ENCODE measurements at regions not wholly inside any gene's neighbourhood (a gene's known extent, or its start where the extent isn't known, plus 50 kb on each side); places are given as distances from the start of the nearest gene placed in this dataset.

GRCh38 chr12:107282628-107283027, 189.3 kb upstream of the CRY1 start:
- H3K4me3 ChIP-seq (replicated peaks in 1 of 3; ENCODE audit: insufficient read depth in 1 of 3, low read depth in 1 of 3, low read length in 3 of 3), result no peak overlapping the region
- TF ChIP-seq GATA2 (IDR thresholded peaks at IDR 0.05; ENCODE audit: insufficient read depth, insufficient read length, low read depth, low read length), result no peak
- no peak for TF ChIP-seq JUN (IDR thresholded peaks at IDR 0.05; ENCODE audit: borderline replicate concordance, insufficient read depth, insufficient read length, low read depth)
- TF ChIP-seq, protein P1, sequence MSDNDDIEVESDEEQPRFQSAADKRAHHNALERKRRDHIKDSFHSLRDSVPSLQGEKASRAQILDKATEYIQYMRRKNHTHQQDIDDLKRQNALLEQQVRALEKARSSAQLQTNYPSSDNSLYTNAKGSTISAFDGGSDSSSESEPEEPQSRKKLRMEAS (IDR thresholded peaks at IDR 0.05; ENCODE audit: insufficient read depth, insufficient read length), result no peak
- no peak for TF ChIP-seq POLR2A (IDR thresholded peaks at IDR 0.05; ENCODE audit: low read depth, low read length)
- TF ChIP-seq POLR2AphosphoS5 (IDR thresholded peaks at IDR 0.05; ENCODE audit: insufficient read depth, low read depth, low read length), result no peak
- no peak for TF ChIP-seq MYC (IDR thresholded peaks at IDR 0.05; ENCODE audit: low read depth, low read length)
- H3K9me3 ChIP-seq (replicated peaks; ENCODE audit: control insufficient read depth, insufficient read depth, low read length), result no peaks in the 10 kb centered on the region
- POLR2A ChIA-PET, result no interaction called here
- H3K9me1 ChIP-seq (replicated peaks; ENCODE audit: control insufficient read depth, extremely low read depth, insufficient read depth, low read length), result no peaks in the 10 kb centered on the region
- intact Hi-C loops (cut with micrococcal nuclease) (no loop called here), dilution Hi-C loops (cut with MboI; ENCODE audit: extremely low pct_ligation_motif_present, low sequenced_read_pairs) (no loop called here)
- no peaks in the 10 kb centered on the region for H3K36me3 ChIP-seq (ENCODE audit: control insufficient read depth in 2 of 2, extremely low read depth in 1 of 2, insufficient read depth in 2 of 2, low read length in 2 of 2)
- H3K4me2 ChIP-seq (ENCODE audit: insufficient read depth, low read length), result no peak overlapping the region
- CTCF ChIA-PET, result no interaction called here
- peaks cover 8% of the 10 kb centered on the region for H3K4me1 ChIP-seq (ENCODE audit: control insufficient read depth, extremely low read depth, insufficient read depth, low read length)
- FAIRE-seq, result no peak
- no peak overlapping the region for H2AFZ ChIP-seq (ENCODE audit: low read depth, low read length)
- H3K9ac ChIP-seq (replicated peaks; ENCODE audit: extremely low read depth, insufficient read depth, low read length), result no peak overlapping the region
- H4K20me1 ChIP-seq (replicated peaks; ENCODE audit: control insufficient read depth, extremely low read depth, insufficient read depth, low read length), result no peaks in the 10 kb centered on the region
- H3K79me2 ChIP-seq (ENCODE audit: control insufficient read depth, insufficient read depth, low read length), result no peaks in the 10 kb centered on the region
- no TSS peak for BruUV-seq (replicated peaks)
- H3K27me3 ChIP-seq (ENCODE audit: control insufficient read depth in 2 of 2, insufficient read depth in 2 of 2, low read length in 2 of 2), result no peaks in the 10 kb centered on the region
- DNase-seq (ENCODE audit: low read depth, low spot score), result no peak
- no peak overlapping the region for H3K27ac ChIP-seq (ENCODE audit: insufficient read depth, low read depth, low read length)

DNA sequence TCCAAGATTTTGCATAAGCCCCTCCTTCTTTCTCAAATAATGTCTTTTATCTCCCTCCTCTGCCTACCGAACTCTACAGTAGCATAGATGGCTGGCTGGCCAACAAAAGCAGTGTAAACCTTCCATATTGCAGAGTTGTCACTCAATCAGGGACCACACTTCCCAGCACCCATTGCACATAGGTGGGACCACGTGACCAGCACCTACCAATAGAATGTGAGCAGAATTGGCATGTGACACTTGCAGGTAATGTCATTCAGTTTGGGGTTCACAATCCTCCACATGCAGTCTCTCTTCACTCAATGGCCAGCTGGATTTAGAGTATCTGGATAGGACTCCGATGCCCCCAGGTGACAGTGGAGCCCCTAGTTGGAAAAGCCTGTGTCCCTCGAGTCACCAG, 190.3 kb upstream of the CRY1 start:
- H2AFZ ChIP-seq (ENCODE audit: low read depth, low read length), result no peak overlapping the region
- H3K4me3 ChIP-seq (replicated peaks in 1 of 3; ENCODE audit: insufficient read depth in 1 of 3, low read depth in 1 of 3, low read length in 3 of 3), result no peak overlapping the region
- H3K4me2 ChIP-seq (ENCODE audit: insufficient read depth, low read length), result no peak overlapping the region
- H3K27ac ChIP-seq (ENCODE audit: insufficient read depth, low read depth, low read length), result no peak overlapping the region
- H3K79me2 ChIP-seq (ENCODE audit: control insufficient read depth, insufficient read depth, low read length), result no peaks in the 10 kb centered on the region
- no peaks in the 10 kb centered on the region for H3K9me1 ChIP-seq (replicated peaks; ENCODE audit: control insufficient read depth, extremely low read depth, insufficient read depth, low read length)
- H3K27me3 ChIP-seq (ENCODE audit: control insufficient read depth in 2 of 2, insufficient read depth in 2 of 2, low read length in 2 of 2), result no peaks in the 10 kb centered on the region
- no peak for FAIRE-seq
- H4K20me1 ChIP-seq (replicated peaks; ENCODE audit: control insufficient read depth, extremely low read depth, insufficient read depth, low read length), result no peaks in the 10 kb centered on the region
- CTCF ChIA-PET, result no interaction called here
- dilution Hi-C loops (cut with MboI; ENCODE audit: extremely low pct_ligation_motif_present, low sequenced_read_pairs) (no loop called here), intact Hi-C loops (cut with micrococcal nuclease) (no loop called here)
- no peak for DNase-seq (ENCODE audit: low read depth, low spot score)
- H3K9me3 ChIP-seq (replicated peaks; ENCODE audit: control insufficient read depth, insufficient read depth, low read length), result no peaks in the 10 kb centered on the region
- no peak for TF ChIP-seq EZH2 (IDR thresholded peaks at IDR 0.05; ENCODE audit: borderline replicate concordance, low read depth, low read length, severe bottlenecking)
- no peak for TF ChIP-seq FOS (IDR thresholded peaks at IDR 0.05; ENCODE audit: borderline replicate concordance, insufficient read depth, low read length)
- no peak for TF ChIP-seq MYC (IDR thresholded peaks at IDR 0.05; ENCODE audit: low read depth, low read length)
- TF ChIP-seq, protein P2, sequence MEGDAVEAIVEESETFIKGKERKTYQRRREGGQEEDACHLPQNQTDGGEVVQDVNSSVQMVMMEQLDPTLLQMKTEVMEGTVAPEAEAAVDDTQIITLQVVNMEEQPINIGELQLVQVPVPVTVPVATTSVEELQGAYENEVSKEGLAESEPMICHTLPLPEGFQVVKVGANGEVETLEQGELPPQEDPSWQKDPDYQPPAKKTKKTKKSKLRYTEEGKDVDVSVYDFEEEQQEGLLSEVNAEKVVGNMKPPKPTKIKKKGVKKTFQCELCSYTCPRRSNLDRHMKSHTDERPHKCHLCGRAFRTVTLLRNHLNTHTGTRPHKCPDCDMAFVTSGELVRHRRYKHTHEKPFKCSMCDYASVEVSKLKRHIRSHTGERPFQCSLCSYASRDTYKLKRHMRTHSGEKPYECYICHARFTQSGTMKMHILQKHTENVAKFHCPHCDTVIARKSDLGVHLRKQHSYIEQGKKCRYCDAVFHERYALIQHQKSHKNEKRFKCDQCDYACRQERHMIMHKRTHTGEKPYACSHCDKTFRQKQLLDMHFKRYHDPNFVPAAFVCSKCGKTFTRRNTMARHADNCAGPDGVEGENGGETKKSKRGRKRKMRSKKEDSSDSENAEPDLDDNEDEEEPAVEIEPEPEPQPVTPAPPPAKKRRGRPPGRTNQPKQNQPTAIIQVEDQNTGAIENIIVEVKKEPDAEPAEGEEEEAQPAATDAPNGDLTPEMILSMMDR (IDR thresholded peaks at IDR 0.05; ENCODE audit: extremely low read depth in 1 of 2, insufficient read depth in 1 of 2, low read depth in 1 of 2, low read length in 2 of 2), result no peak
- TF ChIP-seq POLR2A (IDR thresholded peaks at IDR 0.05; ENCODE audit: low read depth, low read length), result no peak
- no peak for TF ChIP-seq POLR2AphosphoS5 (IDR thresholded peaks at IDR 0.05; ENCODE audit: insufficient read depth, low read depth, low read length)
- no peak for TF ChIP-seq JUN (IDR thresholded peaks at IDR 0.05; ENCODE audit: borderline replicate concordance, insufficient read depth, insufficient read length, low read depth)
- no peak for TF ChIP-seq GATA2 (IDR thresholded peaks at IDR 0.05; ENCODE audit: insufficient read depth, insufficient read length, low read depth, low read length)
- TF ChIP-seq, protein P1 (IDR thresholded peaks at IDR 0.05; ENCODE audit: insufficient read depth, insufficient read length), result no peak
- no peak overlapping the region for H3K9ac ChIP-seq (replicated peaks; ENCODE audit: extremely low read depth, insufficient read depth, low read length)
- BruUV-seq (replicated peaks), result no TSS peak
- H3K36me3 ChIP-seq (ENCODE audit: control insufficient read depth in 2 of 2, extremely low read depth in 1 of 2, insufficient read depth in 2 of 2, low read length in 2 of 2), result no peaks in the 10 kb centered on the region
- POLR2A ChIA-PET, result no interaction called here
- H3K4me1 ChIP-seq (ENCODE audit: control insufficient read depth, extremely low read depth, insufficient read depth, low read length), result no peaks in the 10 kb centered on the region
